ENCODE measurements at regions not wholly inside any gene's neighbourhood (a gene's known extent, or its start where the extent isn't known, plus 50 kb on each side); places are given as distances from the start of the nearest gene placed in this dataset.

DNA sequence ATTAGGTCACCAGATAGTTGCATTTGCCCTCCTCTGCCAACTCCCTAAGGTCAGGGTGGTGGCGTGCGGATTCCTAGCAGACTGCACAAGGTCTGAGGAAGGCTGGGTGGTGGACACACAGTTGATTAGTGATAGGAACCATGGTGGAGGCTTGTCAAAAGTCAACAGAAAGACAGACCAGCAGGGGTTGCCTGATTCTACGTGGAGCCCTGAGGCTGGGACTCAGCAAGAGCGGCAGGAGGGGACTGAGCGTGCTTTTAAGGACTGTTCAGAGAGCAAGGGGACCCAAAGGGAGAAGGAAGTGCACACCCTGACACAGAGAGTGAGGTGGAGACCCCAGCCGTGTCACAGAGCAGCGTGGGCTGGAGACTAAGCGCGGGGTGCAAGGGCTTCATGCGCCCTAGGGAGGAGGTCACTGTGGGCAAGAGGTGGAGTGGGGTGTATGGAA lies 513.2 kb downstream of the RNF144A start:
- TF ChIP-seq, protein P1, sequence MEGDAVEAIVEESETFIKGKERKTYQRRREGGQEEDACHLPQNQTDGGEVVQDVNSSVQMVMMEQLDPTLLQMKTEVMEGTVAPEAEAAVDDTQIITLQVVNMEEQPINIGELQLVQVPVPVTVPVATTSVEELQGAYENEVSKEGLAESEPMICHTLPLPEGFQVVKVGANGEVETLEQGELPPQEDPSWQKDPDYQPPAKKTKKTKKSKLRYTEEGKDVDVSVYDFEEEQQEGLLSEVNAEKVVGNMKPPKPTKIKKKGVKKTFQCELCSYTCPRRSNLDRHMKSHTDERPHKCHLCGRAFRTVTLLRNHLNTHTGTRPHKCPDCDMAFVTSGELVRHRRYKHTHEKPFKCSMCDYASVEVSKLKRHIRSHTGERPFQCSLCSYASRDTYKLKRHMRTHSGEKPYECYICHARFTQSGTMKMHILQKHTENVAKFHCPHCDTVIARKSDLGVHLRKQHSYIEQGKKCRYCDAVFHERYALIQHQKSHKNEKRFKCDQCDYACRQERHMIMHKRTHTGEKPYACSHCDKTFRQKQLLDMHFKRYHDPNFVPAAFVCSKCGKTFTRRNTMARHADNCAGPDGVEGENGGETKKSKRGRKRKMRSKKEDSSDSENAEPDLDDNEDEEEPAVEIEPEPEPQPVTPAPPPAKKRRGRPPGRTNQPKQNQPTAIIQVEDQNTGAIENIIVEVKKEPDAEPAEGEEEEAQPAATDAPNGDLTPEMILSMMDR (IDR thresholded peaks at IDR 0.05), result no peak
- no peak for TF ChIP-seq POLR2A (IDR thresholded peaks at IDR 0.05)
